Thyroid gland (tissue), 4 donors: ENCODE measurements at regions not wholly inside any gene's neighbourhood (a gene's known extent, or its start where the extent isn't known, plus 50 kb on each side); places are given as distances from the start of the nearest gene placed in this dataset.

Experiments
- DNase-seq, 2 donors: peaks; one replicate each; pipeline ENCODE4 v3.0.0-alpha.2; 2019
- H3K27ac ChIP-seq, 3 donors: fragments of 200-600 bp; sonication (generic); 1 replicate in 2 of 3; 2 replicates in 1 of 3; pipeline ENCODE4 v1.5.1; 2016 to 2019; ENCODE audit warnings: mild to moderate bottlenecking in 1 of 3, moderate library complexity in 1 of 3
- H3K27me3 ChIP-seq: fragments of 200-600 bp; sonication (generic); one replicate; pipeline ENCODE4 v1.5.1; 2019
- H3K36me3 ChIP-seq, 2 donors: fragments of 200-600 bp; sonication (generic); one replicate each; pipeline ENCODE4 v1.5.1; 2016 to 2019
- H3K4me1 ChIP-seq, 2 donors: fragments of 200-600 bp; sonication (generic); one replicate each; pipeline ENCODE4 v1.5.1; 2017 to 2019
- H3K4me3 ChIP-seq, 3 donors: fragments of 200-600 bp; sonication (generic); replicated peaks in 1 of 3; 1 replicate in 2 of 3; 2 replicates in 1 of 3; pipeline ENCODE4 v1.5.1; 2016; ENCODE audit warnings: mild to moderate bottlenecking in 1 of 3
- H3K9me3 ChIP-seq: fragments of 200-600 bp; sonication (generic); one replicate; pipeline ENCODE4 v1.5.1; 2017
- CTCF ChIP-seq, 6 experiments: fragments of 200-600 bp in 3 of 6; fragments of 450-650 bp in 3 of 6; sonication (generic) in 3 of 6; IDR thresholded peaks; one replicate each; pipeline ENCODE4 v1.5.1; 2016 to 2019; ENCODE audit warnings: antibody characterized with exemption in 6 of 6, mild to moderate bottlenecking in 2 of 6, inconsistent platforms in 1 of 6, moderate library complexity in 1 of 6
- POLR2A ChIP-seq, 2 donors: fragments of 450-650 bp; IDR thresholded peaks; one replicate each; pipeline ENCODE4 v1.6.1; 2017; ENCODE audit warnings: antibody characterized with exemption in 2 of 2, mild to moderate bottlenecking in 2 of 2, moderate library complexity in 1 of 2
- WGBS, 2 donors: methylation state at CpG; one replicate each; pipeline ENCODE4 v1.1.5; 2017; 5-methylcytosine and 5-hydroxymethylcytosine counted together
- intact Hi-C: fragments of 100-400 bp; cut with DNase I; formaldehyde crosslinking; loops from one replicate; pipeline ENCODE4 v1.15.1; 2023

GRCh38 chr1:101167891-101168290 is 68.9 kb upstream of the S1PR1 start:
- Histone ChIP-seq H3K9me3 (no peaks in the 10 kb centered on the region), H3K27me3 (no peaks in the 10 kb centered on the region), H3K4me3 (no peak overlapping the region), H3K36me3 (no peaks in the 10 kb centered on the region), H3K27ac (no peak overlapping the region), H3K4me1 (no peaks in the 10 kb centered on the region)
- intact Hi-C loops: no loop called here
- TF ChIP-seq POLR2A (IDR thresholded peaks at IDR 0.05) (no peak), CTCF (IDR thresholded peaks at IDR 0.05) (no peak)
- no peak for DNase-seq

- Histone ChIP-seq H3K9me3 (no peaks in the 10 kb centered on the region), H3K27ac (no peak overlapping the region)
- no peak for TF ChIP-seq CTCF (IDR thresholded peaks at IDR 0.05)
- TF ChIP-seq POLR2A (IDR thresholded peaks at IDR 0.05): no peak
These were observed 70.2 kb upstream of the S1PR1 start for GRCh38 chr1:101166583-101167120.

GRCh38 chr1:101165954-101166353 is 70.9 kb upstream of the S1PR1 start:
- no peak for DNase-seq
- no peak overlapping the region for H3K4me3 ChIP-seq
- intact Hi-C loops: no loop called here
- no peak for TF ChIP-seq CTCF (IDR thresholded peaks at IDR 0.05)
- TF ChIP-seq POLR2A (IDR thresholded peaks at IDR 0.05): no peak
- H3K4me1 ChIP-seq: no peaks in the 10 kb centered on the region
- no peaks in the 10 kb centered on the region for H3K9me3 ChIP-seq
- no peak overlapping the region for H3K27ac ChIP-seq
- no peaks in the 10 kb centered on the region for H3K27me3 ChIP-seq
- no peaks in the 10 kb centered on the region for H3K36me3 ChIP-seq

More at GRCh38 chr1:101166583-101167120, 70.2 kb upstream of the S1PR1 start:
- WGBS, 2 donors: 98 to 100% methylated on average over 1 of the region's 1 CpG
- H3K4me3 ChIP-seq: no peak overlapping the region
- intact Hi-C loops: no loop called here
- no peaks in the 10 kb centered on the region for H3K27me3 ChIP-seq
- no peak for DNase-seq
- H3K4me1 ChIP-seq: no peaks in the 10 kb centered on the region
- H3K36me3 ChIP-seq: no peaks in the 10 kb centered on the region

- no peak for DNase-seq
- intact Hi-C loops: no loop called here
- Histone ChIP-seq H3K4me1 (no peaks in the 10 kb centered on the region), H3K27me3 (no peaks in the 10 kb centered on the region), H3K9me3 (no peaks in the 10 kb centered on the region), H3K4me3 (no peak overlapping the region), H3K36me3 (no peaks in the 10 kb centered on the region), H3K27ac (no peak overlapping the region)
- no peak for TF ChIP-seq POLR2A (IDR thresholded peaks at IDR 0.05)
- no peak for TF ChIP-seq CTCF (IDR thresholded peaks at IDR 0.05)
- WGBS, 2 donors: 76 to 78% methylated on average over 1 of the region's 1 CpG
These were observed 71.3 kb upstream of the S1PR1 start for GRCh38 chr1:101165532-101165931.

GRCh38 chr1:101164776-101165175 is 72.0 kb upstream of the S1PR1 start:
- no peaks in the 10 kb centered on the region for H3K4me1 ChIP-seq
- no peak overlapping the region for H3K4me3 ChIP-seq
- 77 to 84% methylated on average over 3 of the region's 3 CpGs for WGBS, 2 donors
- no peaks in the 10 kb centered on the region for H3K27me3 ChIP-seq
- intact Hi-C loops: no loop called here
- no peak for TF ChIP-seq POLR2A (IDR thresholded peaks at IDR 0.05)
- no peak for TF ChIP-seq CTCF (IDR thresholded peaks at IDR 0.05)
- no peaks in the 10 kb centered on the region for H3K9me3 ChIP-seq
- no peaks in the 10 kb centered on the region for H3K36me3 ChIP-seq
- no peak overlapping the region for H3K27ac ChIP-seq
- DNase-seq: no peak
